HepG2 (cell line): ENCODE measurements at regions not wholly inside any gene's neighbourhood (a gene's known extent, or its start where the extent isn't known, plus 50 kb on each side); places are given as distances from the start of the nearest gene placed in this dataset.
A peak's percentile ranks its signal among the peaks of the same experiment; 100 is the strongest.

ENCODE experiments used
- ATAC-seq: fragments of 200-7000 bp; cut with Tn5 transposase; 3 replicates; pipeline ENCODE4 v1.9.1; 2020; ENCODE audit warnings: mild to moderate bottlenecking, moderate library complexity
- BruUV-seq: library from RNA; stranded (reverse); fragments of 400-500 nt; replicated peaks from 2 replicates; lab custom pipeline; 2021; lab: Mats Ljungman, UMichigan
- CTCF ChIA-PET: fragments of 300-600 bp; formaldehyde crosslinking; extraction: SDS; loops from one replicate; lab custom pipeline; 2021; ENCODE audit warnings: low total read pairs, inconsistent platforms, low intra/inter-chr PET ratio; lab: Yijun Ruan, JAX
- POLR2A ChIA-PET: fragments of 350-600 bp; sonication (Branson Sonifier 250); formaldehyde crosslinking; loops from one replicate; lab custom pipeline; 2020; ENCODE audit warnings: antibody characterized with exemption, inconsistent platforms; lab: Yijun Ruan, JAX
- DNase-seq: peaks from one replicate; pipeline ENCODE4 v3.0.0-alpha.2; 2015; ENCODE audit warnings: low spot score
- FAIRE-seq: peaks from 3 replicates; lab custom pipeline; 2011; peaks lifted over from hg19 to GRCh38; lab: Jason Lieb, UNC
- H2AFZ ChIP-seq: one replicate; pipeline ENCODE4 v1.6.1; 2011; ENCODE audit warnings: low read length, inconsistent platforms
- H3K27ac ChIP-seq: fragments of 300-600 bp; 3 replicates; pipeline ENCODE4 v1.8.0; 2011; ENCODE audit warnings: mixed run types, mild to moderate bottlenecking, mixed read lengths, low read length, inconsistent platforms; ENCODE audit not compliant: insufficient read depth; ENCODE audit errors: extremely low read length
- H3K27me3 ChIP-seq, 2 experiments: fragments of 200-600 bp in 1 of 2; 2 replicates in 1 of 2; 3 replicates in 1 of 2; pipeline versions ENCODE4 v1.6.0 to v1.8.0; 2011; ENCODE audit warnings: low read length in 2 of 2, mild to moderate bottlenecking in 2 of 2, moderate library complexity in 2 of 2, inconsistent platforms in 1 of 2; ENCODE audit not compliant: insufficient read depth in 2 of 2, control insufficient read depth in 1 of 2
- H3K36me3 ChIP-seq, 2 experiments: fragments of 200-600 bp in 1 of 2; replicated peaks in 1 of 2; 2 replicates in 1 of 2; 3 replicates in 1 of 2; pipeline versions ENCODE4 v1.5.1 to v1.8.0; 2011; ENCODE audit warnings: low read length in 2 of 2, inconsistent platforms in 1 of 2; ENCODE audit not compliant: insufficient read depth in 2 of 2, control insufficient read depth in 1 of 2
- H3K4me1 ChIP-seq: 2 replicates; pipeline ENCODE4 v1.5.1; 2012; ENCODE audit warnings: low read length, inconsistent platforms; ENCODE audit not compliant: insufficient read depth
- H3K4me2 ChIP-seq: 2 replicates; pipeline ENCODE4 v1.6.0; 2011; ENCODE audit warnings: low read depth, low read length, inconsistent platforms
- H3K4me3 ChIP-seq, 3 experiments: fragments of 200-600 bp in 1 of 3; sonication (generic), shearing (Covaris generic) in 1 of 3; replicated peaks in 1 of 3; 2 replicates each; pipeline ENCODE4 v1.5.1; 2011 to 2016; ENCODE audit warnings: low read length in 3 of 3, inconsistent platforms in 2 of 3, low read depth in 2 of 3, mild to moderate bottlenecking in 2 of 3, control low read depth in 1 of 3, mixed read lengths in 1 of 3; ENCODE audit not compliant: insufficient read depth in 1 of 3
- H3K79me2 ChIP-seq: one replicate; pipeline ENCODE4 v1.6.1; 2011; ENCODE audit warnings: low read length, inconsistent platforms; ENCODE audit not compliant: insufficient read depth
- H3K9ac ChIP-seq: 2 replicates; pipeline ENCODE4 v1.6.0; 2011; ENCODE audit warnings: mild to moderate bottlenecking, low read depth, low read length, inconsistent platforms; ENCODE audit not compliant: insufficient read depth
- H3K9me3 ChIP-seq: 2 replicates; pipeline ENCODE4 v1.5.1; 2012; ENCODE audit warnings: mild to moderate bottlenecking, low read length
- H4K20me1 ChIP-seq: 2 replicates; pipeline ENCODE4 v1.6.0; 2011; ENCODE audit warnings: inconsistent platforms, mild to moderate bottlenecking, low read length, moderate library complexity; ENCODE audit not compliant: insufficient read depth
- NCOR1 ChIP-seq: fragments of 200-600 bp; sonication (generic); IDR thresholded peaks from 2 replicates; pipeline ENCODE4 v1.7.0; 2017; ENCODE audit warnings: antibody characterized with exemption, low read length, borderline replicate concordance
- NR2F2 ChIP-seq: IDR thresholded peaks from 2 replicates; pipeline ENCODE4 v1.6.1; 2012; ENCODE audit warnings: low read depth, inconsistent platforms, borderline replicate concordance
- POLR2G ChIP-seq: fragments of 200-400 bp; formaldehyde crosslinking; IDR thresholded peaks from 2 replicates; pipeline ENCODE4 v1.6.1; 2018; ENCODE audit warnings: mild to moderate bottlenecking, low read depth, low read length, moderate library complexity
- STAG1 ChIP-seq: sonication (generic); formaldehyde crosslinking; IDR thresholded peaks from 2 replicates; pipeline ENCODE4 v1.4.0; 2020; ENCODE audit warnings: missing genetic modification reagents
- WGBS: methylation state at CpG from one replicate; pipeline ENCODE4 v1.1.6; 2017; ENCODE audit warnings: low lambda C conversion rate; 5-methylcytosine and 5-hydroxymethylcytosine counted together
- in situ Hi-C: cut with HindIII; loops from 2 replicates; pipeline ENCODE4 v1.10.0; 2017; ENCODE audit warnings: low pct_unique_long_range_greater_than_20kb; ENCODE audit not compliant: extremely low pct_ligation_motif_present
- intact Hi-C: fragments of 100-400 bp; cut with micrococcal nuclease; formaldehyde crosslinking; loops from one replicate; pipeline ENCODE4 v1.10.0; 2022; ENCODE audit not compliant: unreplicated experiment
- TF ChIP-seq, protein P1 (sequence below): sonication (generic); formaldehyde crosslinking; IDR thresholded peaks from 2 replicates; pipeline ENCODE4 v1.5.1; 2020; ENCODE audit warnings: mild to moderate bottlenecking, missing genetic modification reagents, moderate library complexity
- TF ChIP-seq, protein P2 (sequence below): IDR thresholded peaks from 2 replicates; pipeline ENCODE4 v1.6.1; 2016; ENCODE audit warnings: low read depth, borderline replicate concordance
- TF ChIP-seq, protein P3 (sequence below): sonication (generic); formaldehyde crosslinking; IDR thresholded peaks from 2 replicates; pipeline ENCODE4 v1.4.0; 2020; ENCODE audit warnings: missing genetic modification reagents

DNA sequence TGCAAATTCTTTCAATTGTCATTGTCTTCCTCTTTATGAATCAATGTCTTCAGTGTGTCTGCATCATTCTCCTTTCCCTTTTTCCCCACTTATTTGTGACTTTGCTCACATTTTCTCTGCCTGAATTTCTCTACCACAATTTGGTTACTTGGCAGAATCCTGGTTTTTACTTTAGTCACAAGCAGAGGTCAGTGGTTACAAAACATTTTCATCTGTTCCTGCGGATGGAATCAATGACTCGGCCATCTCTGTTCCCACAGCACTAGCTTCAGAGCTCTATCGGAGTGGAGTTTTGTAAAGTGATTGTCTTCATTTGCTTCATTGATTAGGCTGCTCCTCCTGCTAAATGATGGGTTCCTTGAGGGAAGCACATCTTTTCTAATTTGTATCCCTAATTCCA, 501.3 kb upstream of the AADAT start:
- ATAC-seq = no peak
- intact Hi-C loops (no loop called here), in situ Hi-C loops (no loop called here)
- 9% methylated on average over 3 of the region's 3 CpGs for WGBS
- Histone ChIP-seq H3K79me2 (no peaks in the 10 kb centered on the region), H2AFZ (no peak overlapping the region), H3K9me3 (no peaks in the 10 kb centered on the region), H3K4me1 (no peaks in the 10 kb centered on the region), H3K36me3 (no peaks in the 10 kb centered on the region), H3K9ac (no peak overlapping the region), H4K20me1 (no peaks in the 10 kb centered on the region), H3K27me3 (no peaks in the 10 kb centered on the region; a peak in 1 of 5 replicates), H3K4me2 (no peak overlapping the region), H3K4me3 (no peak overlapping the region), H3K27ac (no peak overlapping the region)
- TF ChIP-seq, protein P1, sequence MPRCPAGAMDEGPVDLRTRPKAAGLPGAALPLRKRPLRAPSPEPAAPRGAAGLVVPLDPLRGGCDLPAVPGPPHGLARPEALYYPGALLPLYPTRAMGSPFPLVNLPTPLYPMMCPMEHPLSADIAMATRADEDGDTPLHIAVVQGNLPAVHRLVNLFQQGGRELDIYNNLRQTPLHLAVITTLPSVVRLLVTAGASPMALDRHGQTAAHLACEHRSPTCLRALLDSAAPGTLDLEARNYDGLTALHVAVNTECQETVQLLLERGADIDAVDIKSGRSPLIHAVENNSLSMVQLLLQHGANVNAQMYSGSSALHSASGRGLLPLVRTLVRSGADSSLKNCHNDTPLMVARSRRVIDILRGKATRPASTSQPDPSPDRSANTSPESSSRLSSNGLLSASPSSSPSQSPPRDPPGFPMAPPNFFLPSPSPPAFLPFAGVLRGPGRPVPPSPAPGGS (CRISPR knock-in tag) = no peak
- TF ChIP-seq, protein P2, sequence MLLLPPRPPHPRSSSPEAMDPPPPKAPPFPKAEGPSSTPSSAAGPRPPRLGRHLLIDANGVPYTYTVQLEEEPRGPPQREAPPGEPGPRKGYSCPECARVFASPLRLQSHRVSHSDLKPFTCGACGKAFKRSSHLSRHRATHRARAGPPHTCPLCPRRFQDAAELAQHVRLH (CRISPR knock-in tag) = no peak
- TF ChIP-seq POLR2G = no peak
- TF ChIP-seq NR2F2 = no peak
- TF ChIP-seq NCOR1 = no peak
- ChIA-PET CTCF (no interaction called here), POLR2A (no interaction called here)
- no peak for DNase-seq
- BruUV-seq = no TSS peak
- no peak for FAIRE-seq

DNA sequence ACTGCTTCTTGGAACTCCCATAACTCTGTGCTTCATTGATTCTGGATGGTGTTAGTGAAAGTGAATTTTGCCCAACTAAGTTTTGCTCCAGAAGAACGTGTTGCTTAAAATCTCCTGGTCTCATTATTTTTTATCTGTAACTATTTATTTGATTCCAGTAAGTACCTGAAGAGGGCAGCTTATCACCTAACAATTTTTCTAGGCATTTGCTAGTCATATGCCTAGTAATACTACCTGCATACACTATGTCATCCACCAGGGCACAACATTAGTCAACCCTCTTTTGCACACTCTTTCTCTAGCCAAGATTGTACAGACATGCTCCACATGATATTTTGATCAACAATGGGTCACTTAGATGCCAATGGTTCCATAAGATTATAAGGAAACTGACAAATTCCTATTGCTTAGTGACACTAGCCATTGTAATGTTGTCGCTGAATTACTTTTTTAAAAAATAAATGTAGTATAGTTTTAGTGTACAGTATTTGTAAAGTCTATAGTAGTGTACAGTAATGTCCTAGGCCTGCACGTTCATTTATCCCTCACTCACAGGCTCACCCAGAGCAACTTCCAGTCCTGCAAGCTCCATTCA, 499.9 kb upstream of the AADAT start:
- Histone ChIP-seq H3K4me2 (no peak overlapping the region), H2AFZ (no peak overlapping the region), H3K4me3 (no peak overlapping the region), H3K4me1 (no peaks in the 10 kb centered on the region), H3K79me2 (no peaks in the 10 kb centered on the region), H3K27me3 (no peaks in the 10 kb centered on the region; a peak in 1 of 5 replicates), H3K9ac (no peak overlapping the region), H3K27ac (no peak overlapping the region), H3K9me3 (no peaks in the 10 kb centered on the region), H3K36me3 (no peaks in the 10 kb centered on the region), H4K20me1 (no peaks in the 10 kb centered on the region)
- BruUV-seq = no TSS peak
- FAIRE-seq (no peak), DNase-seq (peak; percentile 36), ATAC-seq (peak; percentile 86)
- in situ Hi-C loops = no loop called here
- intact Hi-C loops = loop anchor here (1.0 kb wide), 1 partner anchor 264 kb away; no protein-coding TSS in a partner anchor
- ChIA-PET CTCF (interaction anchor here (0.7 kb wide), 1 partner anchor 264 kb away, joined by 4 read pairs; no protein-coding TSS in a partner anchor), POLR2A (no interaction called here)
- 19% methylated on average over 3 of the region's 3 CpGs for WGBS
- TF ChIP-seq, protein P3, sequence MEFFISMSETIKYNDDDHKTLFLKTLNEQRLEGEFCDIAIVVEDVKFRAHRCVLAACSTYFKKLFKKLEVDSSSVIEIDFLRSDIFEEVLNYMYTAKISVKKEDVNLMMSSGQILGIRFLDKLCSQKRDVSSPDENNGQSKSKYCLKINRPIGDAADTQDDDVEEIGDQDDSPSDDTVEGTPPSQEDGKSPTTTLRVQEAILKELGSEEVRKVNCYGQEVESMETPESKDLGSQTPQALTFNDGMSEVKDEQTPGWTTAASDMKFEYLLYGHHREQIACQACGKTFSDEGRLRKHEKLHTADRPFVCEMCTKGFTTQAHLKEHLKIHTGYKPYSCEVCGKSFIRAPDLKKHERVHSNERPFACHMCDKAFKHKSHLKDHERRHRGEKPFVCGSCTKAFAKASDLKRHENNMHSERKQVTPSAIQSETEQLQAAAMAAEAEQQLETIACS (CRISPR knock-in tag) = no peak
- peak; percentile 34; the same call in 1 of the 2 replicates for TF ChIP-seq STAG1 (CRISPR knock-in tag)
